ENCODE measurements at regions not wholly inside any gene's neighbourhood (a gene's known extent, or its start where the extent isn't known, plus 50 kb on each side); places are given as distances from the start of the nearest gene placed in this dataset.

DNA sequence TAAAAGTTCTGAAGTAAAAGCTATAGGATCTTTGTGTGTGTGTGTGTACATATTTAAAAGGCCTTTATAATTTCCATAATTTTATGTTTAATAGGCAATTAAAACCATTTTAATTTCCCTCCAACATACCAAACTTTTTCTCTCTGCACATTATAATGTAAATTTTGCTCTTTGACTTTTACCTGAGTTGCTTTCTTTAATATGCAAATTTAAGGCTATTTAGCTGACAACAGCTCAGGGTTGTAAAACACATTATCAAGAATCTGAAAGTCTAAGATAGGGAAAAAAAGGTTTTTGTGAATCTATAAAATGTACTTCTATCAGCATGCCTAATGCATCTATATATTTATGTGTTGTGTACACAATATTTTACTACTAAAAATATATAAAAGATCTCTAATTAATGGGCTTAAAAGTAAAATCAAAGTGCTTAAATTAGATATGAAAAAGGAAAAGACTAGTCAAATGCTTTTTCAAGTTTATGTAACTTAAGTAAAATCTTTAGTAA lies 239.6 kb upstream of the RAI14 start:
- TF ChIP-seq, protein P1, sequence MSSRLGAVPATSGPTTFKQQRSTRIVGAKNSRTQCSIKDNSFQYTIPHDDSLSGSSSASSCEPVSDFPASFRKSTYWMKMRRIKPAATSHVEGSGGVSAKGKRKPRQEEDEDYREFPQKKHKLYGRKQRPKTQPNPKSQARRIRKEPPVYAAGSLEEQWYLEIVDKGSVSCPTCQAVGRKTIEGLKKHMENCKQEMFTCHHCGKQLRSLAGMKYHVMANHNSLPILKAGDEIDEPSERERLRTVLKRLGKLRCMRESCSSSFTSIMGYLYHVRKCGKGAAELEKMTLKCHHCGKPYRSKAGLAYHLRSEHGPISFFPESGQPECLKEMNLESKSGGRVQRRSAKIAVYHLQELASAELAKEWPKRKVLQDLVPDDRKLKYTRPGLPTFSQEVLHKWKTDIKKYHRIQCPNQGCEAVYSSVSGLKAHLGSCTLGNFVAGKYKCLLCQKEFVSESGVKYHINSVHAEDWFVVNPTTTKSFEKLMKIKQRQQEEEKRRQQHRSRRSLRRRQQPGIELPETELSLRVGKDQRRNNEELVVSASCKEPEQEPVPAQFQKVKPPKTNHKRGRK (tag; IDR thresholded peaks at IDR 0.05) = no peak
- TF ChIP-seq ETV6 (IDR thresholded peaks at IDR 0.05; ENCODE audit: borderline replicate concordance in 1 of 2, low read depth in 2 of 2, low read length in 1 of 2) (no peak), ETV6 (CRISPR knock-in tag; IDR thresholded peaks at IDR 0.05; ENCODE audit: borderline replicate concordance) (no peak)
- TF ChIP-seq, protein P2, sequence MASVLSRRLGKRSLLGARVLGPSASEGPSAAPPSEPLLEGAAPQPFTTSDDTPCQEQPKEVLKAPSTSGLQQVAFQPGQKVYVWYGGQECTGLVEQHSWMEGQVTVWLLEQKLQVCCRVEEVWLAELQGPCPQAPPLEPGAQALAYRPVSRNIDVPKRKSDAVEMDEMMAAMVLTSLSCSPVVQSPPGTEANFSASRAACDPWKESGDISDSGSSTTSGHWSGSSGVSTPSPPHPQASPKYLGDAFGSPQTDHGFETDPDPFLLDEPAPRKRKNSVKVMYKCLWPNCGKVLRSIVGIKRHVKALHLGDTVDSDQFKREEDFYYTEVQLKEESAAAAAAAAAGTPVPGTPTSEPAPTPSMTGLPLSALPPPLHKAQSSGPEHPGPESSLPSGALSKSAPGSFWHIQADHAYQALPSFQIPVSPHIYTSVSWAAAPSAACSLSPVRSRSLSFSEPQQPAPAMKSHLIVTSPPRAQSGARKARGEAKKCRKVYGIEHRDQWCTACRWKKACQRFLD (CRISPR knock-in tag; IDR thresholded peaks at IDR 0.05) = no peak
- TF ChIP-seq, protein P3, sequence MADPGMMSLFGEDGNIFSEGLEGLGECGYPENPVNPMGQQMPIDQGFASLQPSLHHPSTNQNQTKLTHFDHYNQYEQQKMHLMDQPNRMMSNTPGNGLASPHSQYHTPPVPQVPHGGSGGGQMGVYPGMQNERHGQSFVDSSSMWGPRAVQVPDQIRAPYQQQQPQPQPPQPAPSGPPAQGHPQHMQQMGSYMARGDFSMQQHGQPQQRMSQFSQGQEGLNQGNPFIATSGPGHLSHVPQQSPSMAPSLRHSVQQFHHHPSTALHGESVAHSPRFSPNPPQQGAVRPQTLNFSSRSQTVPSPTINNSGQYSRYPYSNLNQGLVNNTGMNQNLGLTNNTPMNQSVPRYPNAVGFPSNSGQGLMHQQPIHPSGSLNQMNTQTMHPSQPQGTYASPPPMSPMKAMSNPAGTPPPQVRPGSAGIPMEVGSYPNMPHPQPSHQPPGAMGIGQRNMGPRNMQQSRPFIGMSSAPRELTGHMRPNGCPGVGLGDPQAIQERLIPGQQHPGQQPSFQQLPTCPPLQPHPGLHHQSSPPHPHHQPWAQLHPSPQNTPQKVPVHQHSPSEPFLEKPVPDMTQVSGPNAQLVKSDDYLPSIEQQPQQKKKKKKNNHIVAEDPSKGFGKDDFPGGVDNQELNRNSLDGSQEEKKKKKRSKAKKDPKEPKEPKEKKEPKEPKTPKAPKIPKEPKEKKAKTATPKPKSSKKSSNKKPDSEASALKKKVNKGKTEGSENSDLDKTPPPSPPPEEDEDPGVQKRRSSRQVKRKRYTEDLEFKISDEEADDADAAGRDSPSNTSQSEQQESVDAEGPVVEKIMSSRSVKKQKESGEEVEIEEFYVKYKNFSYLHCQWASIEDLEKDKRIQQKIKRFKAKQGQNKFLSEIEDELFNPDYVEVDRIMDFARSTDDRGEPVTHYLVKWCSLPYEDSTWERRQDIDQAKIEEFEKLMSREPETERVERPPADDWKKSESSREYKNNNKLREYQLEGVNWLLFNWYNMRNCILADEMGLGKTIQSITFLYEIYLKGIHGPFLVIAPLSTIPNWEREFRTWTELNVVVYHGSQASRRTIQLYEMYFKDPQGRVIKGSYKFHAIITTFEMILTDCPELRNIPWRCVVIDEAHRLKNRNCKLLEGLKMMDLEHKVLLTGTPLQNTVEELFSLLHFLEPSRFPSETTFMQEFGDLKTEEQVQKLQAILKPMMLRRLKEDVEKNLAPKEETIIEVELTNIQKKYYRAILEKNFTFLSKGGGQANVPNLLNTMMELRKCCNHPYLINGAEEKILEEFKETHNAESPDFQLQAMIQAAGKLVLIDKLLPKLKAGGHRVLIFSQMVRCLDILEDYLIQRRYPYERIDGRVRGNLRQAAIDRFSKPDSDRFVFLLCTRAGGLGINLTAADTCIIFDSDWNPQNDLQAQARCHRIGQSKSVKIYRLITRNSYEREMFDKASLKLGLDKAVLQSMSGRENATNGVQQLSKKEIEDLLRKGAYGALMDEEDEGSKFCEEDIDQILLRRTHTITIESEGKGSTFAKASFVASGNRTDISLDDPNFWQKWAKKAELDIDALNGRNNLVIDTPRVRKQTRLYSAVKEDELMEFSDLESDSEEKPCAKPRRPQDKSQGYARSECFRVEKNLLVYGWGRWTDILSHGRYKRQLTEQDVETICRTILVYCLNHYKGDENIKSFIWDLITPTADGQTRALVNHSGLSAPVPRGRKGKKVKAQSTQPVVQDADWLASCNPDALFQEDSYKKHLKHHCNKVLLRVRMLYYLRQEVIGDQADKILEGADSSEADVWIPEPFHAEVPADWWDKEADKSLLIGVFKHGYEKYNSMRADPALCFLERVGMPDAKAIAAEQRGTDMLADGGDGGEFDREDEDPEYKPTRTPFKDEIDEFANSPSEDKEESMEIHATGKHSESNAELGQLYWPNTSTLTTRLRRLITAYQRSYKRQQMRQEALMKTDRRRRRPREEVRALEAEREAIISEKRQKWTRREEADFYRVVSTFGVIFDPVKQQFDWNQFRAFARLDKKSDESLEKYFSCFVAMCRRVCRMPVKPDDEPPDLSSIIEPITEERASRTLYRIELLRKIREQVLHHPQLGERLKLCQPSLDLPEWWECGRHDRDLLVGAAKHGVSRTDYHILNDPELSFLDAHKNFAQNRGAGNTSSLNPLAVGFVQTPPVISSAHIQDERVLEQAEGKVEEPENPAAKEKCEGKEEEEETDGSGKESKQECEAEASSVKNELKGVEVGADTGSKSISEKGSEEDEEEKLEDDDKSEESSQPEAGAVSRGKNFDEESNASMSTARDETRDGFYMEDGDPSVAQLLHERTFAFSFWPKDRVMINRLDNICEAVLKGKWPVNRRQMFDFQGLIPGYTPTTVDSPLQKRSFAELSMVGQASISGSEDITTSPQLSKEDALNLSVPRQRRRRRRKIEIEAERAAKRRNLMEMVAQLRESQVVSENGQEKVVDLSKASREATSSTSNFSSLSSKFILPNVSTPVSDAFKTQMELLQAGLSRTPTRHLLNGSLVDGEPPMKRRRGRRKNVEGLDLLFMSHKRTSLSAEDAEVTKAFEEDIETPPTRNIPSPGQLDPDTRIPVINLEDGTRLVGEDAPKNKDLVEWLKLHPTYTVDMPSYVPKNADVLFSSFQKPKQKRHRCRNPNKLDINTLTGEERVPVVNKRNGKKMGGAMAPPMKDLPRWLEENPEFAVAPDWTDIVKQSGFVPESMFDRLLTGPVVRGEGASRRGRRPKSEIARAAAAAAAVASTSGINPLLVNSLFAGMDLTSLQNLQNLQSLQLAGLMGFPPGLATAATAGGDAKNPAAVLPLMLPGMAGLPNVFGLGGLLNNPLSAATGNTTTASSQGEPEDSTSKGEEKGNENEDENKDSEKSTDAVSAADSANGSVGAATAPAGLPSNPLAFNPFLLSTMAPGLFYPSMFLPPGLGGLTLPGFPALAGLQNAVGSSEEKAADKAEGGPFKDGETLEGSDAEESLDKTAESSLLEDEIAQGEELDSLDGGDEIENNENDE (IDR thresholded peaks at IDR 0.05; ENCODE audit: low read depth, low read length) = no peak

Measured in K562 (cell line).